ENCODE measurements at regions not wholly inside any gene's neighbourhood (a gene's known extent, or its start where the extent isn't known, plus 50 kb on each side); places are given as distances from the start of the nearest gene placed in this dataset.

DNA sequence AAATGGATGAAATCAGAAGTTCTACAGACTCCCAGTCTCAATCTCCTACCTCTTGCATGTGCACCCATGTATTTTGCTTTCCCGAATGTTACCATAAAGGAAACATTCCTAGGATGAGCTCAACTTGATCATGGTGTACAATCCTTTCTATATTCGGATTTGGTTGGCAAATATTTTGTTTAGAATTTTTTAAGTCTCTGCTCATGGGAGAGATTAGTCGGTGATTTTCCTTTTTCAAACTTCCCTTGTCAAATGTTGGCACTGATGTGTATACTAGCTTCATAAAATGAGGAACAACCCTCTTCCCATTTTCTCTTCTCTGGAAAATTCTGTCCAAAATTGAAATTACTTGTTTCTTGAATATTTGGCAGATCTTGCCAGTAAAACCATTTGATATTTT lies 317.6 kb upstream of the RASGRP1 start:
- no peak for DNase-seq

DNA sequence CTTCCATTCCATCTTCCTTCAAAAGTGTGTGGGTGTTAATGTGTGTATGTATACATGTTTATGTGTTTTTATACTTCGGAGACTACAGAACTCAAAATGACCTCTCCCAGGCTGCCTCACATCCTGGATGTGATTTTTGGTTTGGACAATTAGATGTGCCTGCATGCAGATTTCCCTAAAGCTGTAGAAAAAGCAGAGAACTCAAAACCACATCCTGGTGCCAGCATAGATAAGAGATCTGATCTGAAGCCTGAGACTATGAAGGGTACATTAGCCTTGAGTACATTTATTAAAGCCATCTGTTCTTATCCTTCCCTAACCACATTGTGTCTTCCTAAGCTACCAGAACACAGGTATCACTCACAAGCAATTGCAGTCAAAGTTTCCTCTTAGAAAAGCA lies 319.4 kb upstream of the RASGRP1 start:
- no peak for DNase-seq

GRCh38 chr15:38885001-38885400 lies 320.4 kb upstream of the RASGRP1 start:
- DNase-seq = no peak

- DNase-seq = no peak
Observed at GRCh38 chr15:38885471-38885952, 320.9 kb upstream of the RASGRP1 start.

- no peak for DNase-seq
Observed at GRCh38 chr15:38886315-38887163, 321.9 kb upstream of the RASGRP1 start.

GRCh38 chr15:38888701-38889221 lies 324.1 kb upstream of the RASGRP1 start:
- no peak for DNase-seq

- no peak for DNase-seq
Observed at GRCh38 chr15:38890194-38890593, 325.6 kb upstream of the RASGRP1 start.

DNA sequence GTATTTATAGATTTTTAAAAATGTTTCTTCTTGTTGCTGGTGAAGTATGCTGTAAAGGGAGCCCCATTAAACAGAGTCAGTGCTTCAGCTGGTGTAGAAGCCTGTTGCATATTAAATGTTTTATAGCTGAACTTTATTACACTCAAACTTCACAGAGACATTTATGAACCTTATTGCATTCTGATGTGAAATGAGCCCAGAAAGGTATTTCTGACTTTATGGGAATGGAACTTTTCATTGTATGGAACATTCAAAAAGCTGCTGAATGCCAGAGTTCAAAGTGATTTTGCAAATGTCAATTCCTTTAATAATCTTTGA lies 329.3 kb upstream of the RASGRP1 start:
- DNase-seq = no peak

- no peak for DNase-seq
Observed at GRCh38 chr15:38894243-38894948, 329.8 kb upstream of the RASGRP1 start.

GRCh38 chr15:38895326-38896255 lies 331.0 kb upstream of the RASGRP1 start:
- no peak for DNase-seq

DNA sequence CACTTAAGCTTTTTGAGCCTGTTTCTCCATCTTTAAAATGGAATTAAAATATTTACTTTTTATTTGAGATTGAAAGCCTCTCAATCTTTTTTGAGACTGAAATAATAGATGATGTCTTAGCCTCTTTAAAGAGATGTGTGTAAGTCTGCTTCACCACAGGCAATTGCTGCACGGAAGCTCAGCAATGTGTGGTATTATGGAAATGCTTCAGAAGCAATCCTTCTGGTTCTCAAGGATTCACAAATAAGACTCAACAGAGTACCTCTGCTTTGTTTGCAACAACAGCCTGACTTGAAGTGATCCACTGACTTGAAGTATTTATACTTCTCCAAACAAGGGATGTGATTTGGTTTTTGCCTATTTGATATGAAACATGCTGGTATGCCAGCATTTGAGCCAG lies 332.0 kb upstream of the RASGRP1 start:
- DNase-seq = no peak

- no peak for DNase-seq
Observed at GRCh38 chr15:38897551-38897950, 332.9 kb upstream of the RASGRP1 start.

GRCh38 chr15:38898236-38898635 lies 333.6 kb upstream of the RASGRP1 start:
- DNase-seq = no peak

DNA sequence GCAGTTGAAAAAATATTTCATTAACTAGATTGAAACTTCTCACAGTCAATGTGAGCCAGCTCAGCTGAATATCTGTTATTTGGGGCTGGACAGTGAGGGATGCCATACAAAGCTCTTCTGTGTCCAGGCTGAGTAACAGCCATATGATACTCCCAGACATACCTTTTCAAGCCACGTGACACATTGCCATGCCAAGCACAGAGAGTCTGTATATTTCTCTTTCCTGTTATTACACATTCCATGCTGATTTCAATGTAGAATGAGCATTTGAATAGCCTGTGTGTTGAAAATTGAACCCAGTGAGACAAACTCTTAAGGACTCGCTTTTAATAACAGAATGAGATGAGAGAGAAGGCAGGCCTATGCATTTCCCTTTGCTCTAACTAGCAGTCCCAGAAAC lies 334.7 kb upstream of the RASGRP1 start:
- no peak for DNase-seq

DNA sequence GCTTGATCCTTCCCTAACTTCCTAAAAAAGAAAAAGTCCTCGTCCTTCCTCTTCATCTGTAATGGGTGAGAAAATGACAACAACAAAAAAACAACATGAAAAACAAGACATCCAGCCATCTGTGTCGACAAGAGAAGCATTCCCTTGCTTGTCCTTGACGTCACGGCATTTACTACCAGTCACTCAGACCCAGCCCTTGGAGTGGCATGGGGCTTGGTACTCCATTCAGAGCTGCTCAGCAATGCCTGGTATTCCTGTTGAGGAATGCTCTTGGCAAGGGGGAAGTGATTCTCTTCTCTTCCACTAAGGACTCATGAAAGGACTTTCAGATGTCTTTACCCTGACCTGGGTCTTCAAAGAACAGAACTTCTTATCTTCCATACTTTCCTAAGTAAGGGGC lies 339.7 kb upstream of the RASGRP1 start:
- no peak for DNase-seq

GRCh38 chr15:38905632-38906031 lies 341.0 kb upstream of the RASGRP1 start:
- DNase-seq = no peak

DNA sequence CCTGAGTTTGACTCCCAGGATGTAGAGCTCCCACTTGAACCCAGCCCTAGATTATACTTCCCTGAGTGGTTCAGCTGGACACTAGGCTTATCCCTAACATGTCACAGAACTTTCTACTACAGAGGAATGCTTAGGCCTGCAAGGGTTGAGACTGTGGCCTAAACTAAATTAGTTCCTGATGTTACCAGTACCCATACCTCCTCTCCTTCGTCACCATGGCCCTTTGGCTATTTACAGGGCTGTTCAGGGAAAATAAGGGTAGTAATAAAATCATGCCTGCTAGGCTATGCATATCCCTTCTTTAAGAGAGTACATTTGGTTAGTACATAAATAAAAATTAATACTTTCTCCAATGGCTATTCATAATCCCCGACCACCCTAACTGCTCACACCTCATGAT lies 356.4 kb upstream of the RASGRP1 start:
- DNase-seq = no peak

DNA sequence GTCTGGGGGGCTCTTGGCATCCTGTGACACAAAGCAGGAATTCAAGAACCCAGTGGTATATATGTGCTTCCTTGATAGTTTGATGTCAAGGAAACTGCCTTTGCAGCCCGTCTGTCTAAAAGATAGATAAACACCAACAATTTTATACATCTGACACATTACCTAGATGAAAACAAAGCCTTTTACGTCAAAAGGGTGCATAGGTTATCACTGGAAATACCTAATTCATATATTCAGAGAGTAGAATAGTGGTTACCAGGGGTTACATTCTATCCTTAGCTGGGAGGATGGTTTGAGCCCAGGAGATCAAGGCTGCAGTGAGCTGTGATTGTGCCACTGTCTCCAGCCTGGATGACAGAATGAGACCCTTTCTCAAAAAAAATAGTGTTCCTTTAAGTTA lies 356.9 kb upstream of the RASGRP1 start:
- no peak for DNase-seq

GRCh38 chr15:38928431-38928830 lies 363.8 kb upstream of the RASGRP1 start:
- no peak for DNase-seq

- no peak for DNase-seq
Observed at GRCh38 chr15:38930851-38931572, 366.4 kb upstream of the RASGRP1 start.

DNA sequence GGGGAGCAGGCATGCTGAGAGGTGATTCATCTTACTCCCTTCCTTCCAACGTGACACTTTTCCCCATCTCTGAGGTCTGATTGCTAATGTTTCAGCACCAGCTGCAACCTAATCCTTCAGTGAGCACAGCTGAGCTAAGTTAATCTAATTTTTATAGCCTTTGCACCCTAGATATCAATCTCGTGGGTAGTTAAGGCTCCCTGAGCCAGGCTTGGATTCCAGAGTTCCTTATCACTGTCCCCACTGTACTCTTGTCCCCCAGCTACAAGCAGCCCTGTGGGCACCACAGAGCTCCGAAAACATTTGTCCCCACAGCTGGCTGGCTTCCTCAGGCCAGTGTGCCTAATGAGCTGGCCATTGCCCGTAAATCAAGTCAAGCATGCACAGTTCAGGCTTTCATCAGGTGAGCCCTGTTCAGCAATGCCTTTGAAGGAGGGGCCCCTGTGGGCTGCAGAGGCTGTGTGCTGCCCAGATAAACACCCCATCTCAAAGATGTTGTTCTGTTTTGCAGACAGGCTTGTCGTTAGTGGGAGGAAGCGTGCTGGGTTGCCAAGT lies 376.9 kb upstream of the RASGRP1 start:
- no peak for DNase-seq

All from amygdala (tissue), 56 donors.